Endothelial cell of umbilical vein (primary cell): ENCODE measurements at regions not wholly inside any gene's neighbourhood (a gene's known extent, or its start where the extent isn't known, plus 50 kb on each side); places are given as distances from the start of the nearest gene placed in this dataset.

Source experiments
- JUN ChIP-seq: IDR thresholded peaks from 2 replicates; pipeline ENCODE4 v1.6.1; 2011; ENCODE audit warnings: borderline replicate concordance, low read depth; ENCODE audit not compliant: insufficient read length, insufficient read depth
- POLR2A ChIP-seq: IDR thresholded peaks from 2 replicates; pipeline ENCODE4 v1.6.1; 2012; ENCODE audit warnings: low read depth, mild to moderate bottlenecking, control low read depth, low read length
- TF ChIP-seq, protein P1 (sequence below), 2 donors: IDR thresholded peaks; 1 replicate in 1 of 2; 2 replicates in 1 of 2; pipeline ENCODE4 v1.5.1; 2011; ENCODE audit warnings: low read length in 2 of 2, mild to moderate bottlenecking in 2 of 2, moderate library complexity in 2 of 2, control low read depth in 1 of 2, inconsistent platforms in 1 of 2, low read depth in 1 of 2; ENCODE audit not compliant: insufficient read depth in 1 of 2; ENCODE audit errors: extremely low read depth in 1 of 2
- TF ChIP-seq, protein P2 (sequence below): IDR thresholded peaks from 2 replicates; pipeline ENCODE4 v1.6.1; 2011; ENCODE audit not compliant: insufficient read depth, insufficient read length

DNA sequence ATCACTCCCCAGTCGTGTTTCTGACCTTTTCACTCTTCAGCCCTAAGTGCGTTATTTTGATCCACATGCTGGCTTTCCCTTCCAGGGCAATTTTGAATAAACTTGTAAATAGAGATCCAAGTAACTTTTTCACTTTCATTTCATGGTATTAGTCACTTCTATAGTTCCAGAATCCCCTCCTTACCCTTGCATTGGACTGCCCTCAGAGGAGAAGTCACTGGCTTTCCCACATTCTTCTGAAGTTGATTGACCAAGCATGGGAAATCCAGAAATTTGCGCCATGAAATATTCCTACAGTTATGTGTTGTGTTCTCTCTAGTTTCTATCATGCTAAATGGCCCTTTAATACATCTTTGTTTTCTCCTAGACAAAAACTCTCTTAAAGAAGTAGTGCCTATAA, 177.3 kb upstream of the GORAB start:
- TF ChIP-seq, protein P1, sequence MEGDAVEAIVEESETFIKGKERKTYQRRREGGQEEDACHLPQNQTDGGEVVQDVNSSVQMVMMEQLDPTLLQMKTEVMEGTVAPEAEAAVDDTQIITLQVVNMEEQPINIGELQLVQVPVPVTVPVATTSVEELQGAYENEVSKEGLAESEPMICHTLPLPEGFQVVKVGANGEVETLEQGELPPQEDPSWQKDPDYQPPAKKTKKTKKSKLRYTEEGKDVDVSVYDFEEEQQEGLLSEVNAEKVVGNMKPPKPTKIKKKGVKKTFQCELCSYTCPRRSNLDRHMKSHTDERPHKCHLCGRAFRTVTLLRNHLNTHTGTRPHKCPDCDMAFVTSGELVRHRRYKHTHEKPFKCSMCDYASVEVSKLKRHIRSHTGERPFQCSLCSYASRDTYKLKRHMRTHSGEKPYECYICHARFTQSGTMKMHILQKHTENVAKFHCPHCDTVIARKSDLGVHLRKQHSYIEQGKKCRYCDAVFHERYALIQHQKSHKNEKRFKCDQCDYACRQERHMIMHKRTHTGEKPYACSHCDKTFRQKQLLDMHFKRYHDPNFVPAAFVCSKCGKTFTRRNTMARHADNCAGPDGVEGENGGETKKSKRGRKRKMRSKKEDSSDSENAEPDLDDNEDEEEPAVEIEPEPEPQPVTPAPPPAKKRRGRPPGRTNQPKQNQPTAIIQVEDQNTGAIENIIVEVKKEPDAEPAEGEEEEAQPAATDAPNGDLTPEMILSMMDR (IDR thresholded peaks at IDR 0.05; ENCODE audit: extremely low read depth in 1 of 2, insufficient read depth in 1 of 2, low read depth in 1 of 2, low read length in 2 of 2) = no peak
- TF ChIP-seq POLR2A = no peak
- TF ChIP-seq JUN = no peak
- TF ChIP-seq, protein P2, sequence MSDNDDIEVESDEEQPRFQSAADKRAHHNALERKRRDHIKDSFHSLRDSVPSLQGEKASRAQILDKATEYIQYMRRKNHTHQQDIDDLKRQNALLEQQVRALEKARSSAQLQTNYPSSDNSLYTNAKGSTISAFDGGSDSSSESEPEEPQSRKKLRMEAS = no peak
